ENCODE measurements at regions not wholly inside any gene's neighbourhood (a gene's known extent, or its start where the extent isn't known, plus 50 kb on each side); places are given as distances from the start of the nearest gene placed in this dataset.

DNA sequence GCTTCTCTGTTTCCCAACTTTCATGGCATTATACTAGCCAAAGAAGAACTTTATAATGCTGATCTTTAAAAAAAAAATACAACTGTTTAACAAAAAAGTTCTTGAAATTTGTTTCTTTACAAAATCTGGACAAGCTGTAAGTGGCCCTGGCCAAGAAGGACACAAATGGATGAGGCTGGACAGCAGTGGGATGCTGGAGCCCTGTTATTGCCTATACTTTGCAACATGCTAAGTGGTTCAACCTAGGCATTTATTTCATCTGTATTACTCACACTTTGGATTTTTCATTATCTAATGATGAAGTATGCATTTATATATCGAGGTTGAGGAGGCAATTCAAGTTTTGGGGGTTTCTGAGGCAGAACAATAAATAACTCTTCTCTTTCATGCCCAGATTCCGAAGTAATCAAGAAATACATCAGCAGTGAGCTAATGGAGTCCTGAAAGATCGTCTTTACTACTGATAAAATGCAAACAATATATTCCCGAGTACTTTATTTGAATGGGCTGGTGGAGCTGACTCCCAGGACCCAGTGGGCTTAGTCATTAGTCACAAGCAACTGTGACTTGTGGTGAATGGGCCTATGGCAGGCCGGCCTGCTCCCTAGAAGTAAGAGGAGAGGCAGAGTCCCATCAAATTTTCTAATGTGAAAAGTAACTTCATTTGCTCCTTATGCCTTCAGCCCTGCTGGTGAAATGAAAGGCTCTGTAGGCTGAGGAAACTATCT is 177.3 kb upstream of the DPH6 start:
- H3K9ac ChIP-seq, result no peak overlapping the region
- no peaks in the 10 kb centered on the region for H3K4me1 ChIP-seq (ENCODE audit: low read depth, poor library complexity, severe bottlenecking)
- no peaks in the 10 kb centered on the region for H3K36me3 ChIP-seq (ENCODE audit: insufficient read depth)
- H3K4me2 ChIP-seq, result no peak overlapping the region
- H3K4me3 ChIP-seq (IDR thresholded peaks at IDR 0.05; ENCODE audit: insufficient read depth, low read depth, low read length), result no peak overlapping the region
- H2AFZ ChIP-seq (ENCODE audit: low read depth), result no peak overlapping the region
- TF ChIP-seq, protein P1, sequence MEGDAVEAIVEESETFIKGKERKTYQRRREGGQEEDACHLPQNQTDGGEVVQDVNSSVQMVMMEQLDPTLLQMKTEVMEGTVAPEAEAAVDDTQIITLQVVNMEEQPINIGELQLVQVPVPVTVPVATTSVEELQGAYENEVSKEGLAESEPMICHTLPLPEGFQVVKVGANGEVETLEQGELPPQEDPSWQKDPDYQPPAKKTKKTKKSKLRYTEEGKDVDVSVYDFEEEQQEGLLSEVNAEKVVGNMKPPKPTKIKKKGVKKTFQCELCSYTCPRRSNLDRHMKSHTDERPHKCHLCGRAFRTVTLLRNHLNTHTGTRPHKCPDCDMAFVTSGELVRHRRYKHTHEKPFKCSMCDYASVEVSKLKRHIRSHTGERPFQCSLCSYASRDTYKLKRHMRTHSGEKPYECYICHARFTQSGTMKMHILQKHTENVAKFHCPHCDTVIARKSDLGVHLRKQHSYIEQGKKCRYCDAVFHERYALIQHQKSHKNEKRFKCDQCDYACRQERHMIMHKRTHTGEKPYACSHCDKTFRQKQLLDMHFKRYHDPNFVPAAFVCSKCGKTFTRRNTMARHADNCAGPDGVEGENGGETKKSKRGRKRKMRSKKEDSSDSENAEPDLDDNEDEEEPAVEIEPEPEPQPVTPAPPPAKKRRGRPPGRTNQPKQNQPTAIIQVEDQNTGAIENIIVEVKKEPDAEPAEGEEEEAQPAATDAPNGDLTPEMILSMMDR (conservative IDR thresholded peaks at IDR 0.05; ENCODE audit: low read depth, low read length), result no peak
- no peaks in the 10 kb centered on the region for H3K79me2 ChIP-seq (ENCODE audit: insufficient read depth, low read depth)
- H3K27me3 ChIP-seq (ENCODE audit: insufficient read depth, low read depth), result no peaks in the 10 kb centered on the region
- no peaks in the 10 kb centered on the region for H4K20me1 ChIP-seq (ENCODE audit: insufficient read depth)
- no peak overlapping the region for H3K27ac ChIP-seq

DNA sequence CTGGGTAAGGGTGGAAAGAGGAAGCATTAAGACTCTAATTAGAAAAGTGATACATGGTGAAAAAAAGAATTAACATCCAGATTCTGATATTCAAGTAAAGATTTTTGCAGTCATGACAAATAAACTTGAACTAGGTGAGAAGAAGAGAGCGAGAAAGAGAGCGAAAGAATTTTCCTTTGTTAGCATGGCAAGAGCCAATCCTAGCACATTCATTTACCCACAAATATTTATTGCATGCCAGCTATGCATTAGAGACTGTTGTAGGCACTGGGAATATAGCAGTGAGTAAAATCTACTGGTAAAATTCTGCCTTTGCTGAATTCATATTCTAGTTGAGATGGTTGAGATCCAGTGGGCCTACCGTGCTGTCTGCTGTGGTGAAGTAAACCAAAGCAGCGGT is 177.9 kb upstream of the DPH6 start:
- no peak overlapping the region for H3K9ac ChIP-seq
- TF ChIP-seq, protein P1 (conservative IDR thresholded peaks at IDR 0.05; ENCODE audit: low read depth, low read length), result no peak
- H3K79me2 ChIP-seq (ENCODE audit: insufficient read depth, low read depth), result no peaks in the 10 kb centered on the region
- H2AFZ ChIP-seq (ENCODE audit: low read depth), result no peak overlapping the region
- no peaks in the 10 kb centered on the region for H3K27me3 ChIP-seq (ENCODE audit: insufficient read depth, low read depth)
- H3K4me3 ChIP-seq (IDR thresholded peaks at IDR 0.05; ENCODE audit: insufficient read depth, low read depth, low read length), result no peak overlapping the region
- H3K36me3 ChIP-seq (ENCODE audit: insufficient read depth), result no peaks in the 10 kb centered on the region
- no peak overlapping the region for H3K4me2 ChIP-seq
- H3K4me1 ChIP-seq (ENCODE audit: low read depth, poor library complexity, severe bottlenecking), result no peaks in the 10 kb centered on the region
- H4K20me1 ChIP-seq (ENCODE audit: insufficient read depth), result no peaks in the 10 kb centered on the region
- H3K27ac ChIP-seq, result no peak overlapping the region

DNA sequence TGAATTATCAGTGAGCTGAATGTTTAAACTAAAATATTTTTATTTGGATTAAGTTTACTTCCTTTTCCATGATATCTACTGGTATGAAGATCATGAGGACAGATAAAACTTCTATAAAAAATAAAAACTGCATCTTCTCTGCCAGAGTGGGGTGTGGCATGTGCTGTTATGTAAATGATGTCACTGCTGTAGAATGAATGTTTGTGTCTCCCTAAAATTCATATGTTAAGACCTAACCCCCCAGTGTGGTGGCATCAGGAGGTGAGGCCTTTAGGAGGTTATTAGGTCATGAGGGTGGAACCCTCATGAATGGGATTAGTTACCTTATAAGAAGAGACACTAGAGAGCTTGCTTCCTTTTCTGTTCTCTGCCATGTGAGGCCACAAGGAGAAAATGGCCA is 178.7 kb upstream of the DPH6 start:
- no peak overlapping the region for H3K4me3 ChIP-seq (IDR thresholded peaks at IDR 0.05; ENCODE audit: insufficient read depth, low read depth, low read length)
- no peaks in the 10 kb centered on the region for H4K20me1 ChIP-seq (ENCODE audit: insufficient read depth)
- no peak overlapping the region for H3K4me2 ChIP-seq

DNA sequence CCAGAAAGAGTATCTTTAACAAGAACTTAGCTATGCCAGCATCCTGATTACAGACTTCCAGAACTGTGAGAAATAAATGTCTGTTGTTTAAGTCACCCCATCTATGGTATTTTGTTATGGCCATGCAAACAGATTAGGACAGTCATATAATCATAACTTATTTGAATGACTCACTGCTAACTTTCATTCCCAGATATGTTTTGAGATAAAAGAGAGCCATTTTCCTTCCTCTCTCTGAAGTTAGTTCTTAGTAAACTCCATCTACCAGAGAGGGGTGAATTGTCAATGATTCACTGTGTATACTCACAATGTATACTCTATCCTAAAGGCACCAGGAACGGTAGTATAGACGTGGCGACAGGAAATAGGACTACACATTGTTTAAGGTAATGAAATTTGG is 179.4 kb upstream of the DPH6 start:
- Histone ChIP-seq H3K9ac (no peak overlapping the region), H3K4me3 (IDR thresholded peaks at IDR 0.05; ENCODE audit: insufficient read depth, low read depth, low read length) (no peak overlapping the region), H3K4me2 (no peak overlapping the region), H2AFZ (ENCODE audit: low read depth) (no peak overlapping the region), H3K27ac (no peak overlapping the region), H3K79me2 (ENCODE audit: insufficient read depth, low read depth) (no peaks in the 10 kb centered on the region), H3K36me3 (ENCODE audit: insufficient read depth) (no peaks in the 10 kb centered on the region), H3K27me3 (ENCODE audit: insufficient read depth, low read depth) (no peaks in the 10 kb centered on the region), H3K4me1 (ENCODE audit: low read depth, poor library complexity, severe bottlenecking) (no peaks in the 10 kb centered on the region), H4K20me1 (ENCODE audit: insufficient read depth) (no peaks in the 10 kb centered on the region)
- TF ChIP-seq, protein P1 (conservative IDR thresholded peaks at IDR 0.05; ENCODE audit: low read depth, low read length), result no peak

More for the DNA sequence above, 178.7 kb upstream of the DPH6 start:
- Histone ChIP-seq H3K9ac (no peak overlapping the region), H3K27me3 (ENCODE audit: insufficient read depth, low read depth) (no peaks in the 10 kb centered on the region), H3K27ac (no peak overlapping the region), H3K4me1 (ENCODE audit: low read depth, poor library complexity, severe bottlenecking) (no peaks in the 10 kb centered on the region), H3K79me2 (ENCODE audit: insufficient read depth, low read depth) (no peaks in the 10 kb centered on the region), H2AFZ (ENCODE audit: low read depth) (no peak overlapping the region), H3K36me3 (ENCODE audit: insufficient read depth) (no peaks in the 10 kb centered on the region)
- TF ChIP-seq, protein P1 (conservative IDR thresholded peaks at IDR 0.05; ENCODE audit: low read depth, low read length), result no peak

Data from KMS-11 (cell line).